ENCODE measurements at regions not wholly inside any gene's neighbourhood (a gene's known extent, or its start where the extent isn't known, plus 50 kb on each side); places are given as distances from the start of the nearest gene placed in this dataset.
A peak's percentile ranks its signal among the peaks of the same experiment; 100 is the strongest.
"Not testable (repeated sequence)": the region's sequence is repeated elsewhere in the genome, so short reads cannot be mapped to it uniquely, and the experiment has no call there.

DNA sequence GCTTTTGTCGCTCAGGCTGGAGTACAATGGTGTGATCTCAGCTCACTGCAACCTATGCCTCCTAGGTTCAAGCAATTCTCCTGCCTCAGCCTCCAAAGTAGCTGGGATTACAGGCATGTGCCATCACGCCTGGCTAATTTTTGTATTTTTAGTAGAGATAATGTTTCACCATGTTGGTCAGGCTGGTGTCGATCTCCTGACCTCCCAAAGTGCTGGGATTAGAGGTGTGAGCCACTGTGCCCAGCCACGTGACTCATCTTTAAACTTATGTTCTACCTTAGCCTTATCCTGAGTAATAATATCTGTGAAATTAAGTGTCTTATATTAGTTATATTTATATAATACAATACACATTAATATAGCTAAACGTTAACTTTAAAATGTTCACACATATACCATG, 101.2 kb upstream of the CADM1 start:
- DNase-seq (ENCODE audit: low spot score), result not testable (repeated sequence)

DNA sequence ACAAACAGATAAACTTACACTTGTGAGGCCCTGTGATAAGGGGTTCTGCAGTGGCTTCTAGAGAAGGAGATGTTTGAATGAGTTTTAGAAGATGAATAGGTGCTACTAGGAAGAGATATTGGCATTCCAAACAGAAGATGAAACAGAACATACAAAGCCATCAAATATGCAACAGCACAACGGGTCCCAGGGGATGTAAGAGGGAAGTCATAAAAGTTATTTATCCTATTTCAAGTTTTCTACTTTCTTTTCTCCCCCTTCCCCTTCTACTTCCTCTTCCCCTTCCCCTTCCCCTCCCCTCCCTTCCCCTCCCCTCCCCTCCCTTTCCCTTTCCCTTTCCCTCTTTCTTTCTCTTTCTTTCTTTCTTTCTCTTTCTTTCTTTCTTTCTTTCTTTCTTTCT, 94.9 kb upstream of the CADM1 start:
- no peak for DNase-seq (ENCODE audit: low spot score)

DNA sequence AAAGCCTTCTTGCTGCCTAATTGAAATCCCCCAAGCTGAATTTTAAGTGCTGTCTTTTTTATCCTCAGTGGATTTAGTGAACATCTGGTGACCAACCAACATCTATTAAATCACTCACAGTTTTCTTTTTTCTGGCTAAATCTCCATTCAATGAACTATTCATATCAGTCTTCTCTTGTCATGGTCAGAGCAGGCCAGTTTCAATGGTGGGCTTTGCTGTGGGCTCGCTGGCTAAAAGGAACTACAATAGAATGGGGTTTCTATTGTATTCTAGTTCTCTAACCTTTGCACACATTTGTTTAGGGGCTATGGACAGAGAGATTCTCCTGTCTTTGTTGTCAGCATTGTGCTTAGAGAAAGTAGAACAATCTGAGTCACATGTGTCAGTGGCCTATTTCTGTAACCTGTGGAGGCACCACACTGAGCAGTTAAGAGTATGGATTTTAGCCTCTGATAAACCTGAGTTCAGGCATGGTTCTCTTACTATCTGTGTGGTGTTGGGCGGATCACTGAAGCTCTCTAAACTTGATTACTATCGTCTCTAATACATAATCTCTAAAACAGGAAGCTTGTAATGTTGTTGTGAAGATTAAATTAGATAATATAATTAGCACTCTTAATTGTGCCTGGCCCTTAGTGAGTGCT, 94.2 kb upstream of the CADM1 start:
- no peak for DNase-seq (ENCODE audit: low spot score)

DNA sequence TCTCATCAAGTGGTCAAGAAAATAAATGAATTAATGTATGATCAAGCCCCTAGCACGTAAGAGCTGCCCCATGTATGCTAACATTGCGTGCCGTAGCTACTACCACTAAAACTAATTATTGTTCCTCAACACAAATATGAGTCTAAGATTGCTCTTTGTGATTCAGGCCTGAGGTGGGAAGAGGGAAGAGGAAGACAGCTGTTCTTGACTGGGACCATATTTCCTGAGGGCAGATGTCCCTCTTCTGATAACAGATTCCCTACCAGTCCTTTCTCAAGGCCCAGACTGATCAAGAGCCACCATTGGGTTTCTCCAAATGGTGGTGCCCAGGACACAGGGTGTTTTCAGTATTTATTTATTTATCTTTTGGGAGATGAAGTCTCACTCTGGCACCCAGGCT, 87.2 kb upstream of the CADM1 start:
- no peak for DNase-seq (ENCODE audit: low spot score)

DNA sequence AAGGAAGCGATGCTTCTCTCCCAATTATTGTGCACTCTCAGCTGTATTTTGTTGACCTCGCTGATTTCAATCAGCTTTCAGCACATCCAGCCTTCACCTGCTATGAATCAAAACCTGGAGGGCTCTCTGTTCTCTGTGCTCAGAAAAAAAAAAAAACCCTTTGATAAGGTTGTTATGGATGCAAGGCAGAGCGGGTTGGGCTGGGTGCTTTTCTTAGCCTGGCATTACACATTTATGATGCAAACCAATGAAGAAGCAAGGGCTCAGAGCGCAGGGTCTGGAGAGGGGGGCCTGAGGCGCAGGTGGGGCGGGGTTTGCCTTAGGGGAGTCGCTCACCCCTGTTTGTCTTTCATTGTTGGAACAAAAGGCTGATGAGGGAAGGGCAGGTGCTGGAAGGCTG, 86.0 kb upstream of the CADM1 start:
- DNase-seq (ENCODE audit: low spot score), result no peak

DNA sequence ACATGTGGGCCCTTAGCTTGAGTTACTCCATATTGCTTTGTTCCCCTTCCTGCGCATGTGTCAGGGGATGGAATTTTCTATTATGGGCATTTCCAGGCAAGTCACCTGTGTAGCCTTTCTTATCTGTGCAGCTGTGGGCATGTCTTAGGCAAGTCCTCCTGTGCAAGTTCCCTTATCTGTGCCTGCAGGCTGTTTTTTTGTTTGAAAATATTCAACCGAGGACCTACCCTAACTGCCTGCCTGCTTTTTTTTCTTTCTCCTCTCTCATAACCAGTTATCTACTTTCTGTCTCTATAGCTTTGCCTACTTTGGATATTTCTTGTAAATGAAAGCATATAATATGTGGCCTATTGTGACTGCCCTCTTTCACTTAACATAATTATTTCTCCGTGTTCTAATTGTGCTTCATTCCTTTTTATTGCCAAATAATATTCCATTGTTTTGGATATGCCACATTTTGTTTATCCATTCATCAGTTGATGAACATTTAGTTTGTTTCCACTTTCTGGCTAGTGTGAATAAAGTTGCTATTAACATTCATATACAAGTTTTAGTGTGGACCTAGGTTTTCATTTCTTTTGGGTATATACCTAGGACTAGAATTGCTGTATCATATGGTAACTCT, 83.6 kb upstream of the CADM1 start:
- DNase-seq (ENCODE audit: low spot score), result no peak

DNA sequence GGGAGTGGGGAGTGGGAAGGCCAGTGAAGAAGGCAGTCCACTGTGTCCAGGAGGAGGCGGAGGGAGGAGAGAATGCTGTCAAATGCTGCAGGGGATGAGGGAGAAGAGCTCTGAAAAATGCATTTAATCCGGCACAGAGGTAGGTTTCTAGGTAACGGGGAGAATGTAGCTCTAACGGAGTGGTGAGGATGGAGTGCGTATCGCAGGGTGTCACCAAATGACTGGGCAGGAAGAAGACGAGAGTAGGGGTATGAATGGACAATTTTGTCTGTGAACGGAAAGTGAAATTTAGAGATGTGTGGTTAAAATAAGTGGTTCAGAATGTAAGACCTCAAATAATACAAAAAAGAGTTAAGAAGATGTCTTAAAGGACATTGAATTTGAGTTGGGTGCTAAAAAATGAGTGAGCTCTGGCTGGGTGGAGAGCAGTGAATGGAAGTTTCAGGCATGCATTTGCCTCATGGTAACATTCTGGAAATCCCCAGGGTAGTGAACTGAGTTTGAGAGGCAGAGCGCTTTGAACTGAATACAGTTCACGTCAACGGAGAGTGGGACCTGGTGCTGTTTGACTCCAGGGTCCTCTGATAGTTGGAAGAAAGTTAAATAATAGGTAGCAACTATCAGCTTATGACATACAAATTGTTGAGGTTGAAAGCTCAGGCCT, 81.3 kb upstream of the CADM1 start:
- DNase-seq (ENCODE audit: low spot score), result no peak

DNA sequence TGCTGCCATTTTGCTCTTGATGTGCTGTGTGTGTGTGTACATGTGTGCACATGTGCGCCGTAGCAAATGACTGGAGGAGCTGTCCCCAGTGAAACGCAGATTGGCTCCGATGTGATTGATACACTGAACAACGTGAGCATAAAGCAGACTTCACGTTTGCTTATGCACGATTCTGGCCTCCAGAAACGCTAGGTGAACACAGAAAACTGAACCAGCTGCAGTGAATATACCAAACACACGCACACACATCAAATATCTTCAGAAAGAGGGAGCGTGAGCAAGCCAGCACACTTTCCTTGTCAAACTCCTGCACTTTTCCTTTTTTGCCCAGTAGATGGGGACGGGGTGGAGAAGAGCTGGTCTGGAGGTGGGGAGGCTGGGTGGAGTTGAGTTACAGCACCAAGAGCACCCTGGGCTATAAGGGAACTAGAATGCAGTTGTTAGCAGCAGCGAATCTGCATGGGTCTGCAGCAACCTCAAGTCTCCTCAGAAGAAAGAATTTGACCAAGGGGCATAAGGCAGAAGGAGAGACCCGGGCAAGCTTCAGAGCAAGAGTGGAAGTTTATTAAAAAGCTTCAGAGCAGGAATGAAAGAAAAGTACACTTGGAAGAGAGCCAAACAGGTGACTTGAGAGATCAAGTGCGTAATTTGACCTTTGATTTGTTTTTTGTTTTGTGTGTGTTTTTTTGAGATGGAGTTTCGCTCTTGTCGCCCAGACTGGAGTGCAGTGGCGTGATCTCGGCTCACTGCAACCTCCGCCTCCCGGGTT, 77.8 kb upstream of the CADM1 start:
- DNase-seq (ENCODE audit: low spot score), result no peak

DNA sequence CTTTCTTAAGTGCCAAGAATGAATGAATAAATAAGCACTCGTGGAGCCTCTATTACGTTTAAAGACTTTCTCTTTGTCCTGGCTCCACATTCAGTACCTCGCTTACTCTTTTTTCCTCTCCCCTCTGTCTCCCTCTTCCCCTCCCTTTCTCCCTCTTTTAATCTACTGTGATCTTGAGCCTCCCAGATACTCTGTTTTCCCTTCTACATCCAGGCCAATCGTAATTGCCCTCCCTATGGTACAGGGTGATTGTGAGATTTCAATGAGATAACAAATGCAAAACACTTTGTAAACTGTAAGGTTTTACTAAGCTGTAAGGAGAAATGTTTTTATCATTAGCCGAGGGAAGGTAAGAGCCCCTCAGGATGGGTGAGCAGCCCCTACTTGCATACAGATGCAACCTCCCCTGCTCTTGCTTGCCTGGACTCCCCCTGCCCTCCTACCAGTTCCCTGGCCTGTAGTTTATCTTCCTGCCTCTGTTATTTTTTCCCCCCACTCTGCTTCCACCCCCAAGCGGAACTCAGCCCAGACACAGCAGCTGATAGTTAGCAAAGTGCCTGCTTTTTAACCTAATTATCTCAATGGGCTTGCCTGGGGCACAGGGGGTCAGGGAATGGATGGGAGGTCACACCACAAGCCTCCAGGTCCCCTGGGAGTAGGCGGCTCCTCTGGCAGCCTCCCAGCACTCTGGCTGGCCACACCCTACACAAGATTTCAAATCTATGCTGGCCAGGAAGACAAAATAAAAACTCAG, 76.9 kb upstream of the CADM1 start:
- DNase-seq (ENCODE audit: low spot score), result no peak

DNA sequence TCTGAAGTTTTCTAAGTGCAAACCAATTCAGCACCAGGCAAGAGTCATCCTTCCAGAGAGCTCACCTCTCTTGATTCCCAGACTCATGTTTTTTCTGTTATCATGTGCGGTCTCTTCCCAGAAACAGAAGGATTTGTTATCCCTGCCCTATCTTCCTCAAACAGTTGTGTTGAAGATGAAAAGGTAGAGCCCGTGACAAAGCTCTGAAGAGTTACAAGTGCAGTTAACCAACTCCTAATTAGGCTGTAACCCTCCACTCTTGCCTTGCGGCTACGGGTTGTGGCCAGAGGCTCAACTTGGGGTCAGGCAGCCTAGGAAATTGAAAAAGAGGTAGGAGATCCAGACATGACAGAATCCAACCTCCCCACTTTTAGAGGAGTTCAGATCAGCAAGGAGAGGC, 76.2 kb upstream of the CADM1 start:
- DNase-seq (ENCODE audit: low spot score), result no peak

DNA sequence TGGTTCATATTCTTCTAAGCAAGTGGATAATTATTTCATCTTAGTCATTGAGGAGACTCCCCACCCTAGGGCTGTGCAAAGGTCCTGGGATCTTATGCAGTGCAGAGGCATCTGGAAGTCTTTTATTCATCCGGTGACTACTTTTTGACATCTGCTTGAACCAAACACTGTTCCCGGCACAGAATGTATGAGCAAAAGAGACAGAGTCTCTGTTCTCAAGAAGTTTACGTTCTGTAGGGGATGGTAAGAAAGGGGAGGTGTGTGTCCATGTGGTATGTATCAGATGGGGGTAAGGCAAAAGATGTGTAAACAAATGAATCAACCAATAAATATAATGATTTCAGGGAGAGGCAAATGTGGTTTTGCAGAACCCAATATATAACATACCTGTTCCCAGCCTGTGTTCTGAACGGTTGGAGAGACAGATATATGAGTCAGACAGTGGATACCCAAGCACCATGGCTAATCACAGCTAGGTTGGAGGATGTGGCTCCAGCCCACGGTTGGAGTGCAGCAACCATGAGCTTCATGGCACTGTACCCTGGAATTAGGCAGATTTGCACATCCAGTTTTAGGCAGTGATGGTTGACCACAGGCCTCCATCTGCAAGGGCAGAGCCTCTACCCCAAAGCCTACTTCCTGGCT, 75.1 kb upstream of the CADM1 start:
- DNase-seq (ENCODE audit: low spot score), result no peak

DNA sequence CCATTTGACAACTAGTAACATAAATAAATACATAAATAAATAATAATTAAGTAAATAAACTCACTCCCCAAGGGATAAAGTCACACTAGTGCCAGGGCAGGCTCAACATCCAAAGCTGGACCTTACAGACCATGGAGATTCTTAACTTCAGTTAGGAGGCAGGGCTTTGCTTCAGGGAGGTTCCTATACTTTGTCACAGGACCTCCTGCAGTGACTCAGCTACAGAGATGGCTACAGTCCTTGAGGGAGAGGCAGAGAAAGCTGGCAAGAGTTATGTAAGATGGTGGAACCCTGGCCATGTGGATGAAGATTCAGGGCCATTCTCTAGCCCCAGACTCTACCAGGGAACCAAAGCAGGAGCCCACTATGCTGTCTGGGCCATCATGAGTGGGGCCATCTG, 74.1 kb upstream of the CADM1 start:
- DNase-seq (ENCODE audit: low spot score), result no peak

DNA sequence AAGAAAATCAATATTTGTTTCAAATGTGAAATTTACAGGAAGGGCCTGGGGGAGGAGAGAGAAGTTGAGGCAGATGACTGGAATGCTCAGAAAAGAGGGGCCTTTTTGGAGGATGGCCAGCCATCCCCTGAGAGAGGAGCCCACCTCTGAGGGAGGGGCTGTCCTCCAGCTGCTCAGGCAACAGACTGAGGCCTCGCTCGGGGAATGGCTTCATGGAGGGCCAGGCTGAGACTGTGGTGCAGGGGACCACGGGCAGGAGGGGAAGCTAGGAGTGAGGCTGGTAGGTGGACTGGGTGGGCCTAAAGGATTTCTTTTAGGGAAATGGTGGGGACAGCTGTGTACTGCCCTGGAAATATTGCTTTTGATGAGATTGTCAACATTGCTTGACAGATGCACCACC, 73.5 kb upstream of the CADM1 start:
- DNase-seq (ENCODE audit: low spot score), result no peak

DNA sequence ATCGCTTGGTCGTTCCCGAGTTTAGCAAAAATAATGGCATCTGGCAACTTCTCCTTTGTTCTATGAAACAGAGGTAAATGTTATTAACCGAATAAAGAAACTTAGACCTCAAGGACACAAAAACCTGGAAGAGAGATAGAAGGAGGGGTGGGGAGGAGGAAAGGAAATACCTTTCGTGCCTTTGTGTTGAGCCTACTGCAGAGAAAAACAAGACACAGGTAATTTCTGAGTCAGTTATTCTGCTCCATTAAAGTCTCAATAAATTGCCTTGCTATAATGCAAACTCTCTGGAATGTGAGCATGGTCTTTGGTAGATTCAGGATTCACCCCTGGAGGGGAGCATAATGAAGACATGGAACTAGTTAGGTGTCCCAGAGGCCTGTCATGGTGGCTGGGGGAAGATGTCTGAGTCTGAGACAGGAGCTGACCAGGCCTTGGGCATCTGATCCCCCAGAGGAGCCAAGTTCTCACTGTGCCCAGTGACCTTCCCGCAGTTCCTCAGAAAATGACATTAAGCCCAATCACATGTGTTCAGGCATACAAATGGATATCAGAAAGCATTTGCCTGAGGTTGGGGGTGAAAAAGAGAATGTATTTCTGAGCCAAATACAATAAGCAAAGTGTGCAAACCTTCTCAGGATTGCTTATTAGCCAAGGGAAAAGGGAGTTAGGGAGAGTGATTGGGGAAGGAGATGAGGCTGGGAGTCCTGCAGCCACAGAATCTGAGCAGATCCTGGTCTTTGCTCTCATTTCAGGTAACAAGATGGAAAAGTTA, 72.6 kb upstream of the CADM1 start:
- DNase-seq (ENCODE audit: low spot score), result no peak

DNA sequence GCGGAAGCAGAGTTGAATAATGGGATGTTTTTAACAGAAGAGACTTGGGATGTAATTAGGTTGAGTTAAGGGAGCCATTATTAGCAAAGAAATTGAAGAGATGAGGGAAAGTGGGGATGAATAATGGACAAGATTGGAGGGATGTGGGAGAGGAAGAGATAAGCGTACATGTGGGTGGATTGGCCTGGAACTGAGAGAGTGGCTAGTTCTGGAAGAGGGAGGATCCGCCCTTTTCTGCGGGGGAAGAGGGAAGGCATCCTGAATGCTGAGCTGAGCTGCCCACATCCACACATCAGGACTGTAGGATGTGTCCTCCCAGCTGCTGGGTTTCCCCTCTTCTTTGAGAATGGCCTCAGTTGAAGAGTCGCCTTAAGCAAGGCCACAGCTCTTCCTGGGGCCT, 68.3 kb upstream of the CADM1 start:
- no peak for DNase-seq (ENCODE audit: low spot score)

DNA sequence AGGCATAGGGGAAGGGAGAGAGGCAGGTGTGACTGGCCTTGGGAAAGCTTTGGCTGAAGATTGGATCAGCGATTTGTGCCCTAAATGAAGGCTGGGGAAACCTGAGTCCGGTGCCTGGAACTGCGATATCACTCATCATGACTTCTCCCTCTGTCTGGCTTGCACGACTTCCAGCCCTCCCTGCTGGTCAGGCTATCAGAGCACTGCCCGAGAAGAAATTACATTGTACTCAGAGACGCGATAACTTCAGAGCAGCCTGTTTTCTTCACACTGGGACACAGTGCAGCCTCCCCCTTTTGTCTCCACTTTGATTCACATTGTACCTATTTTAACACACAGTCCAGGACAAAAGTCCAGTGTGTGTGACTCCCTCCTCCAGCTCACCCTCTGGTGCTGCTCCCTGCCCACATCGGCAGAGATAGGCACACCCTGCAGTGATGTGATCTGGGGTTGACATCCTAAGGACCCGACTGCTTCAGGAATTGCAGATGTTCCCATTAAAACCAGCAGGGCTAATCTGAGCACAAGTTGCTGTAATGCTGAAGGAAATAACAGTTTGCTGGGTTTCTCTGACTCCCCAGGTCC, 62.1 kb upstream of the CADM1 start:
- no peak for DNase-seq (ENCODE audit: low spot score)

DNA sequence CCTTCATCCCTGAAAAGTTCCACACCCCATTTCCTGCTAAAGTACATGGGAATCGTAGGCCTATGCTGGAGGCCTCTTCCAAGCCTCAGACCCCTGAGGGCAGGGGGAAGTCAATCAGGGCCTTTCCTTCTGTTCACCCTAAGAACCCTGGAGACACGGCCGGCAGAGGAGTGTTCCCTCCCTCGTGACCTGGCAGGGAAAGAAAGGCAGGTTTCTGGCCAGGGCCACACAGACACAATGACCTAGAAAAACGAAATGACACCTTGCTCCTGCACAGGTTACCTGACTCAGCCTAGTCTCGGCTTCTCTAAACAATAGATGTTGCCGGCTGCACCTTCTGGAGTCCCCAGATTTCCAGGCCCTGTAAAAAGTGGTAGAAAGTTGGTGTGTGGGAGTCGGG, 60.6 kb upstream of the CADM1 start:
- no peak for DNase-seq (ENCODE audit: low spot score)

DNA sequence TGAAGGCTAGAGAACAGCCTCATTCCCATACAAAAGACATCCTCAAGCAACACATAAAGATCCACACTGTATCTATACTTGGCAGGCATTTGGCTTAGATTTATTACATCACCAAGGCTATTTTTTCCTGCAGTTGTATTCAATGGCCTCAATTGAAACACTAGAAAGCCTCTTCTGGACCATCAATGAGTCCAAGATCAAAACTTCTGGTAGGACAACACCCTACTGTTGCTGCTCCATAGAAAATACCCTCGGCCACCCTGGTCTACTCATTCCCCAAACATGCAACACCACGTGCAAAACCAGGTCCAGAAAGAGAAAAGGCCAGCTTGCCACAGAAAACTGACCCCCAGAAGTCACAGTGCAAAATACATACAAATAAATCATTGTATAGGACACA, 56.9 kb upstream of the CADM1 start:
- peak; percentile 12 for DNase-seq (ENCODE audit: low spot score)

DNA sequence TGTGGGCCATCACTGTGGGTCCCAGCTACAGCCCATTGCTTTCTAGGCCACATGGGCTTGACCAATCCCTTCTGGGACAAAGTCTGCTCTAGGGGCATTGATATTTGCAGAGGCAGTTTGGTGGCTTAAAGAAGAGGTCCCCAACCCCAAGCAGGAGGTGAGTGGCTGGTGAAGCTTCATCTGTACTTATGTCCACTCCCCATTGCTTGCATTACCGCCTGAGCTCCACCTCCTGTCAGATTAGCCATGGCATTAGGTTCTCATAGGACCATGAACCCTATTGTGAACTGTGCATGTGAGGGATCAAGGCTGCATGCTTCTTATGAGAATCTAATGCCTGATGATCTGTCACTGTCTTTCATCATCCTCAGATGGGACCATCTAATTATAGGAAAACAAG, 54.4 kb upstream of the CADM1 start:
- no peak for DNase-seq (ENCODE audit: low spot score)

DNA sequence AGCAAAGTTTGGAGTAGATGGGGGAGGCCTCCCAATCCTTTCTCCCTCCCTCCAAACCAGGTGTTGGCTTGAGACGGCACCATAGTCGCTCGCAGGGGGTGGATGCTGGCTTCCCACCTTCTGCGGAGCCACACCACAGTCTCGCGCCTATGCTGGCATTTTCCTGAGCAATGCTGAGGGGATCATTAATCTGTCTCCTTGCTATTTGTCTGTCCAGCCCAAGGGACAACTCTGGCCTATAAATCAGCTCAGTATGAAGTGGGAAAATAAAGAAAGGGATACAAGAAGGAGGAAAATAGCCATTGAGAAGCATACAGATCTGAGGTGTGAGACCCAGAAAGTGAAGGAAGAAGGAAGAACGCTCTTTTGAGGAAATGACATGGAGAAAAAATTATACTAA, 53.5 kb upstream of the CADM1 start:
- DNase-seq (ENCODE audit: low spot score), result no peak

DNA sequence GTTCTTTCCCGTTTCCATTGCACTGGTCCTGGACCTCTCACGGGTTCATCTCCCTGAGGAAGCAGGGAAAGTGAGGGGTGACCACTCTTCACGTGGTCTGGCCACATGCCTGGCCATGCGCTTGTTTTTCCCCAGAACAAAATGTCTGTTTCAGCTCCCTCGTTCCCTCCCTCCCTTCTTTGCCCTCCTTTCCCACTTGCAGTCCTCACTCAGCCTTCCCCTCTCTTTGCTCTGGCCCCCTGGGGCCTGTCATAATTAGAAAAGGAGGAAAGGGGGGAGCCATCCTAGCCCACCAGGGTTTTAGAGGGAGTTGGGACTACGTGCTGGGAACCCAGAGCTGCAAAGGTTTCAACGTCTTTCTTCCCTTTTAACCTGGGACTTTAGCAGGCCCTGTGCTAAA, 52.8 kb upstream of the CADM1 start:
- DNase-seq (ENCODE audit: low spot score), result no peak
